ENCODE measurements at regions not wholly inside any gene's neighbourhood (a gene's known extent, or its start where the extent isn't known, plus 50 kb on each side); places are given as distances from the start of the nearest gene placed in this dataset.
A peak's percentile ranks its signal among the peaks of the same experiment; 100 is the strongest.
"Not testable (repeated sequence)": the region's sequence is repeated elsewhere in the genome, so short reads cannot be mapped to it uniquely, and the experiment has no call there.

GRCh38 chr2:43144263-43144662 lies 82.1 kb downstream of the ZFP36L2 start:
- no peak for DNase-seq

- no peak for DNase-seq
These were observed 82.7 kb downstream of the ZFP36L2 start for GRCh38 chr2:43143756-43144155.

DNA sequence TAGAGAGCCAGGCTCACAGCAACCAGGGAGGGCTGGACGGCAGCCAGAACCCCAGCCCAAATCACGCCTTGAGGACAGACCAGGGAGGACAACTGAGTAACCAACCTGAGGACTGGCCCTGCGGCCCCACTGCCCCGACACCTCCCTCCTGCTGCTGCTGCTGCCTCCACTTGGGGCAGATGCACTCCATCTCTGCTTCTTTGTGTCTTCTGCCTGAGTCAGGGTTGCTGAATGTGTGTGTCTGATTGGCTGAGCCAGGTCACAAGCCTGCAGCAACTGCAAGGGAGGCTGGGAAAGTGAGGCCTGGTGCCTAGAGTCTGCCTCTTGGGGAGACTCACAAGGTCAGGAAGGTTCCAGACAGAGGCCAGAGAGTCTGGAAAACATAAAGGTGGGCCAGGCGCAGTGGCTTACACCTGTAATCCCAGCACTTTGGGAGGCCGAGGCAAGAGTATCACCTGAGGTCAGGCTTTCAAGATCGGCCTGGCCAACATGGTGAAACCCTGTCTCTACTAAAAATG lies 83.4 kb downstream of the ZFP36L2 start:
- no peak for DNase-seq

DNA sequence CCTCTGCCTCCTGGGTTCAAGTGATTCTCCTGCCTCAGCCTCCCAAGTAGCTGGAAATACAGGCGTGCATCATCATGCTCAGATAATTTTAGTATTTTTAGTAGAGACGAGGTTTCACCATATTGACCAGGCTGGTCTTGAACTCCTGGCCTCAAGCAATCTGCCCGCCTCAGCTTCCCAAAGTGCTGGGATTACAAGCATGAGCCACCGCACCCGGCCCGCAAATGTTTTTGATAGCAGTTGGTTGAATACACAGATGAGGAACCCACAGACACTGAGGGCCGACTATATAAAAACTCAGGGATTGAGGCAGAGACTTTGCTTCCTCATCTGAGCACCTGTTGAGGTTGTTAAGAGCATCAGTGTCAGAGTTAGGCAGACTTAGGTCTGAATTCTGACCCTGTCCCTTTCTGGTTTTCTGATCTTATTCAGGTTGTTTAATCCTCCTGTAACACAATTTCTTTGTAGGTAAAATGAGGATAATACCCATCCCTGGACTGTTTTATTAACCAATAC lies 84.7 kb downstream of the ZFP36L2 start:
- not testable (repeated sequence) for DNase-seq

GRCh38 chr2:43139996-43140621 lies 86.3 kb downstream of the ZFP36L2 start:
- DNase-seq: peak; percentile 16

- no peak for DNase-seq
These were observed 86.9 kb downstream of the ZFP36L2 start for GRCh38 chr2:43139501-43139900.

- DNase-seq: no peak
These were observed 88.0 kb downstream of the ZFP36L2 start for GRCh38 chr2:43138441-43138840.

- no peak for DNase-seq
These were observed 89.5 kb downstream of the ZFP36L2 start for GRCh38 chr2:43136876-43137275.

DNA sequence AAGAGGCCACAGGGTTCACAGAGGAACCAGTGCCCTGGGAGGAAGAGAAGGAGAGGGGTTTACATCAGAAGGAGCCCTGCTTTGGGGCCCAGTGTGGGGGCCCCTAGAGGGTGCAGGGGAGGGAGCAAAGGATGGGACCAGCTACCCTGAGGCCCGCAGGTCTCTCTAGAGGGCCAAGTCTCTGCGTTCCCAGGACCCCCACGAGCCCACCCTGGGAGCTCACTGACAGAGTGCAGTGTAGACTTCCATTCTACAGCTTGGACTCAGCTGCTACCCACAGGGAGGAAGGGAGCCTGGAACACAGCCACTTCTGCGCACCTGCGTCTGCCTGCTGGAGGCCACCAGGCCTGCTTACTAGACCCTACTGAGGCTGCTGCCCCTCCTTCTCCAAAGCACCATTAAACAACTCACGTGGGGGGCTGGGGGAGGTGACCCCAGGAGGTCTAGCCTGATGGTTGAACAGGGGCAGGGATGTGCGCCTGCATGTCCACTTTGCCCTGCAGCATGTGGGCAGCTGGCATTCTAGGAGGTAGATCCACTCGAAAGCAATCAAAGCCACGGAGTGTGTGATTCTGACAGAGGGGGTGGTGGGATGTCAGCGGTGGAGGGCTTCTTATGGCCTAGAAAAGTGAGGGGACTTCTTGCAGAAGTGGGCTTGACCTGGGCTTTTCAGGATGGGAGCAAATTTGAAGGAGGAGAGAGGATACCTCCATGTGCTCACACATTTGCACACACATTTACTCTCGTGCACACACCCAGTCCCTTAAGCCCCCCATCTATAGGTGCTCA lies 90.2 kb downstream of the ZFP36L2 start:
- no peak for DNase-seq

DNA sequence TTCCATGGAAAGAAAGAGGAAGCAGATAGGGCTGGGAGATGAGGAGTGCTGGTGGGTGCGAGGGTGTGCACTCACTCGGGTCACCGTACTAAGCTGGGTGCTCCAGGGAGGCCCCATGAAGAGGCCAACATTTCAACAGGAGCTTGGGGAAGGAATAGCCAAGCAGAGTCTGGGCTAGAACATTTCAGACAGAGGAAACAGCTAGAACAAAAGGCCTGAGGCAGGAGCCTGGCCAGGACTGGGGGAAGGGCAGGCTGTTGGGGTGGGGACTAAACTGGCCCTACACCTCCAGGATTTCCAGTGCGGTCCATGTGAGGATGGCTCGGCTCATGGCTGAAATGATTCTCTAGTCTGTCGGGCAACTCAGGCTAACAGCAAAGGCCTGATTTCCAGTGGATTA lies 90.8 kb downstream of the ZFP36L2 start:
- no peak for DNase-seq

DNA sequence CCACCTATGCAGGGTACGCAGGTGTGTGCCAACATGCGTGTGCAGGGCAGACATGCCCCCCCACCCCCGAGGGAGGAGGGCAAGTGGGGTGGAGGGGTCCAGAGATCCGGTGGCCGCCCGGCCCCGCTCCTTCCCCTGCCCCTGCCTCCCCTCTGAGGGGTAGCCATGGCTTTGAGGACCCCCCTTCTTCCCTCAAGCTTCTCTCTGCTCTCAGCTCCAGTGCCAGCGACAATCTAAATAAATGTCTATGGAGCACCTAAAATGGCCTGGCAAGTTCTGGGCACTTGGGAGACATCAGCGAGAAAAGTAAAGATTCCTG lies 91.9 kb downstream of the ZFP36L2 start:
- DNase-seq: no peak

- peak; percentile 90 for DNase-seq
These were observed 92.5 kb downstream of the ZFP36L2 start for GRCh38 chr2:43133708-43134570.

DNA sequence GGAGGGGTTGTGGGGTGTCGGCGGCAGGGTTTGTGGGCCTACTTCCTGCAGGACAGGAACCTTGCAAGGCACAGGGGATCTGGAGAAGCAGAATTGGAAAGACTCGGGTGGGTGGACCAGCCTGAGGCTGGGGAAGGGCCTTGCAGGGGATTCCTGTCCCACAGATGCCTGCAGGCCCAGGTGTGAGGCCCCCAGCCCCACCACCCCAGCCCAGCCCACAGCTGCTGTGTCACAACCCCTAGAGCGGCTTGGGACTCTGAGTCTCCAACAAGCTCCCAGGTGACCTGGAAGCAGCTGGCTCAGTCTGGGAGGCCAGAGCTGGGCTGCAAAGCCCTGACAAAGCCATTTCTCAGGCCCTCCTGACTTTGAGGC lies 93.1 kb downstream of the ZFP36L2 start:
- DNase-seq: no peak

DNA sequence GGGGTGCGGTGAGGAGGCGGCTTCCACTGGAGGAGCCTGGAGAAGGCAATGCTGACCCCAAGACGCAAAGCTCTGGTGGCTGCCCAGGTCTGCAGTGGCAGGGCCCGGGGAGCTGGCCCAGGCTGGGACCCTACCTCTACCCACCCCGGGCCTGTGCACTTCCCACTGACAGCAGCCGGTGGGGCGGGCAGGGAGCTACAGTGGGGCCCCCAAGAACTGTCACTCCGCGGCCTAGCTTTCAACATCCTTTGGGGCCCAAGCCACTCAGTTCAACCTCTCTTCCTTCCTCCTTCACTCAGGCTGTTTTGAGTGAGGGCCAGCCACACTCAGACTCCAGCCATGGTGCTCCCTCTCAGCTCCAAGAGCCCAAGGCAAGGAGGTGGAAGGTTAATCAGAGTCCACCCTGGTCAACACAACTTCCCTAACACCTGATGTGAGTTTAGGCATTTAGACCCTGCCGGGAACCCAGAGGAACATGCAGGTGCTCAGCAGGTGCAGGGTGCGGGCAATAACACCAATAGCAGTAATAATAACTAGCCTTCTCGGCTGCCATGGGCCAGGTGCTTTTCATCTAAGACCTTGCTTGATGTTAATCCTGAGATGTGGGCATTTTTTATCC lies 93.6 kb downstream of the ZFP36L2 start:
- peak; percentile 59 for DNase-seq

- DNase-seq: no peak
These were observed 94.3 kb downstream of the ZFP36L2 start for GRCh38 chr2:43131890-43132682.

- peak; percentile 87 for DNase-seq
These were observed 95.1 kb downstream of the ZFP36L2 start for GRCh38 chr2:43131051-43131889.

DNA sequence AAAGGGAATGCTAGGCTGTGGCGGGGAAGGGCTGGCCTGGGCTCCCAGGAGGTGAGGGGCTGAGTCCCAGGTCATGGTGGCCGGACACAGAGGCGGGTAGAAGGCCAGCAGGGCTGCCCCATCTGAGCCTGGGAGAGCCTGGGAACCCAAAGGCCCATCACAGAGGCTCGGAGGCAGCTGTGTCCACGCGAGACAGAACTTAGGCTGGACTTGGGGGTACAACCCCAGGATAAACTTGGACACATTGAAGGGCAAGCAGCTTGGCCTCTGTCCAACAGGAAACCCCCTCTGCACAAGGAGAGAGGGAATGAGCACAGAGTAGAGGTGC lies 95.9 kb downstream of the ZFP36L2 start:
- no peak for DNase-seq

DNA sequence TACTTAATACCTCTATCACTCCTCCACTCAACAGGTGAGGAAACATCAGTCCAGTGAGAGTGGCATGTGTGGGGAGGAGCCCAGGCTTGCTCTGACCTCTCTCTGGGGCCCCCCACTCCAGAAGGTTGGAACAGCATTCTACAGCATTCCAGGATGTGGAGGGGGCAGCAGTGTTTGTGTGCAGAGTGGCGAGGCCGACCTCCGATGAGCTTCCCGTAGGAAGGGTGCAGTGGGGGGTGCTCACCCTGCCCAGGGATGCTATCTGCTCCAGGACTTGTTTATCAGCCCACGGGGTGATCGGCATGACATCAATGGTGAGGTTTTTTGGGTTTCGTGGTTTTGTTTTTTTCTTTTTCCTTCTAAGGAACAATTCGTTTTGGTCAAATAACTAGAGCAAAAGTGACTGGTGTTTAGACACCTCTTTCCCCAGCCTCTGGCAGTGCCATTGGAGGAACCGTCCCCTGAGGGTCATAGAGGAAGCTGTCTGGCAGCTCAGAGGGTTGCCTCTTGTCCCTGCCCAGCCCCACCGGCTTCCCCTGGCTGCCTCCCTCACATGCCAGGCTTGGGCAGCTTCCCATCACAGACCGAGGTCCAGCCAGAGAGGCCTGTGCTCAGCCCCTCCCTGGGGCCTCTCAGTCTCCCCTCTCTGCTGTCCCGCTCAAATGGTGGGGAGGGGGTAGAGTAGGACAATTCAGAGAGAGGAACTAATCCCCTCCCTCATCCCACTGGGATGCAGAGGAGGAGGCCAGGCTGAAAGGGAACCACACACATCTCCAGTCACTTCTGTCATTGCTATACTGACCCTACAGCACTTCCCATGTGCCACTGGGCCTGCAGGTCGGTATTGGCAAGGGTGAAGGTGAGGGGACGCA lies 96.5 kb downstream of the ZFP36L2 start:
- DNase-seq: no peak

GRCh38 chr2:43128559-43128955 lies 97.8 kb downstream of the ZFP36L2 start:
- no peak for DNase-seq

- no peak for DNase-seq
These were observed 98.4 kb downstream of the ZFP36L2 start for GRCh38 chr2:43127941-43128558.

Data from SIG-M5 (cell line).